Common myeloid progenitor, CD34-positive (primary cell): ENCODE measurements at regions not wholly inside any gene's neighbourhood (a gene's known extent, or its start where the extent isn't known, plus 50 kb on each side); places are given as distances from the start of the nearest gene placed in this dataset.

Source experiments
- CTCF ChIA-PET: fragments of 350-600 bp; sonication (Branson Sonifier 250); formaldehyde crosslinking; loops from one replicate; lab custom pipeline; 2021; ENCODE audit warnings: antibody characterized with exemption; lab: Charles Lee
- POLR2A ChIA-PET: fragments of 350-600 bp; sonication (Branson Sonifier 250); formaldehyde crosslinking; loops from one replicate; lab custom pipeline; 2021; ENCODE audit warnings: antibody characterized with exemption; lab: Charles Lee
- DNase-seq, 3 donors: peaks; one replicate each; pipeline versions ENCODE4 v3.0.0 to v3.0.0-alpha.2; 2013
- H3K27ac ChIP-seq, 2 experiments: 1 replicate in 1 of 2; 2 replicates in 1 of 2; pipeline ENCODE4 v1.7.0; 2013; ENCODE audit warnings: inconsistent platforms in 2 of 2, low read length in 2 of 2, mild to moderate bottlenecking in 2 of 2, low read depth in 1 of 2, moderate library complexity in 1 of 2; ENCODE audit not compliant: severe bottlenecking in 2 of 2, insufficient read depth in 1 of 2, poor library complexity in 1 of 2
- H3K27me3 ChIP-seq, 5 experiments: replicated peaks in 2 of 5; 1 replicate in 3 of 5; 2 replicates in 2 of 5; pipeline versions ENCODE4 v1.6.1 to v1.7.0; 2013; ENCODE audit warnings: low read length in 4 of 5, mild to moderate bottlenecking in 2 of 5, moderate library complexity in 2 of 5, inconsistent platforms in 1 of 5; ENCODE audit not compliant: insufficient read depth in 5 of 5, control insufficient read depth in 4 of 5
- H3K36me3 ChIP-seq, 4 experiments: 1 replicate in 2 of 4; 2 replicates in 2 of 4; pipeline versions ENCODE4 v1.6.1 to v1.7.0; 2013; ENCODE audit warnings: low read length in 3 of 4, control low read depth in 1 of 4, mild to moderate bottlenecking in 1 of 4; ENCODE audit not compliant: control insufficient read depth in 4 of 4, insufficient read depth in 4 of 4
- H3K4me1 ChIP-seq, 4 experiments: 1 replicate in 3 of 4; 2 replicates in 1 of 4; pipeline versions ENCODE4 v1.6.1 to v1.7.1; 2013; ENCODE audit warnings: low read length in 3 of 4, mild to moderate bottlenecking in 3 of 4, control low read depth in 1 of 4, inconsistent platforms in 1 of 4, moderate library complexity in 1 of 4; ENCODE audit not compliant: control insufficient read depth in 4 of 4, insufficient read depth in 4 of 4; ENCODE audit errors: control extremely low read depth in 1 of 4
- H3K4me3 ChIP-seq, 7 experiments: 1 replicate in 4 of 7; 2 replicates in 3 of 7; pipeline versions ENCODE4 v1.5.1 to v1.7.0; 2013; ENCODE audit warnings: mild to moderate bottlenecking in 7 of 7, low read length in 6 of 7, moderate library complexity in 6 of 7, inconsistent platforms in 2 of 7, low read depth in 2 of 7, control low read depth in 1 of 7; ENCODE audit not compliant: insufficient read depth in 4 of 7, control insufficient read depth in 1 of 7; ENCODE audit errors: extremely low read depth in 1 of 7
- H3K9me3 ChIP-seq, 5 experiments: 1 replicate in 4 of 5; 2 replicates in 1 of 5; pipeline versions ENCODE4 v1.6.1 to v1.7.1; 2013; ENCODE audit warnings: low read length in 4 of 5, mild to moderate bottlenecking in 2 of 5, inconsistent platforms in 1 of 5, low read depth in 1 of 5, moderate library complexity in 1 of 5; ENCODE audit not compliant: control insufficient read depth in 4 of 5, insufficient read depth in 2 of 5; ENCODE audit errors: control extremely low read depth in 1 of 5
- WGBS: methylation state at CpG from one replicate; pipeline ENCODE4 v1.1.5; 2013; ENCODE audit not compliant: insufficient coverage; 5-methylcytosine and 5-hydroxymethylcytosine counted together

DNA sequence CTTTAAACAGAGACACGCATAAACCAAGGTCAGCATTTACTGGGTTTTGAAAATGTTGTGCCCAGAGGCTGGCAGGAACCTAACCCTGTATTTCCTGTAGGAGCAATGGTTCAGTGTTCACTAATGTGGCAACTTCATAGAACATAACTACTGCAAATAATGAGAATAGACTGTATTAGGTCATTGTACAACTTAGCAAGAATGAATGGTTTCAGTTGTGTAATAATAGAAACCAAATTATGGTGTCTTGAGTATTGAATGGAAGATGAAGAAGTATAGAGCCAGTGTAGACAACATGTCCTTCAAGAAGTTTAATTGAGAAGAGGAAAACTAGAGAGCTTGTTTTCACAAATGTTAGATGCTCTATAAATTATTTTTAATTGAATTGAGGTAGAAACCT, 172.5 kb downstream of the BUB3 start:
- Histone ChIP-seq H3K9me3 (peaks cover 0 to 6% (median 0%) of the 10 kb centered on the region in 5 experiments), H3K4me1 (no peaks in the 10 kb centered on the region), H3K27me3 (peaks cover 0 to 3% (median 0%) of the 10 kb centered on the region in 5 experiments), H3K36me3 (no peaks in the 10 kb centered on the region), H3K4me3 (no peak overlapping the region), H3K27ac (no peak overlapping the region)
- WGBS = 100% methylated on average over 1 of the region's 1 CpG
- ChIA-PET CTCF (no interaction called here), POLR2A (no interaction called here)
- DNase-seq = no peak

DNA sequence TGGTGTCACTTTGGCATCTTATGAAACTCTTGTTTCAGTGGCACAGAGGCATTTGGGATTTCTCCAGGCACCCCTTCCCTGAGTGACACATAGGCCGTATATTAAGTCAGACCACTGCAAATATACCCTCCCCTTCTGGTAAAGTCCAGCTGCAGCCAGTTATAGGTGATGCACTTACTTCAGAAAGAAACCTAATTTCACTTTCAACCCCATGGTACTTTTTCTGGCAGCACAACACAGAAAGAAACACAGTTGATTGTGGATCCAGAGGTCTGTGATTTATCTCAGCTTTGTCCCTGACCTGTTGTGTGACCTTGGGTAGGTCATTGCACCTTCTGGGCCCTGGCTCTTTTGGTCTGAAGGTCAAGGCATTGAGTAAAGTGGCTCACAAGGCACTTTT, 173.2 kb downstream of the BUB3 start:
- Histone ChIP-seq H3K27me3 (peaks cover 0 to 3% (median 0%) of the 10 kb centered on the region in 5 experiments), H3K9me3 (peaks cover 0 to 6% (median 0%) of the 10 kb centered on the region in 5 experiments), H3K4me3 (no peak overlapping the region), H3K27ac (no peak overlapping the region), H3K4me1 (no peaks in the 10 kb centered on the region), H3K36me3 (no peaks in the 10 kb centered on the region)
- CTCF ChIA-PET = no interaction called here
- no peak for DNase-seq
- 100% methylated on average over 1 of the region's 1 CpG for WGBS
- POLR2A ChIA-PET = no interaction called here

DNA sequence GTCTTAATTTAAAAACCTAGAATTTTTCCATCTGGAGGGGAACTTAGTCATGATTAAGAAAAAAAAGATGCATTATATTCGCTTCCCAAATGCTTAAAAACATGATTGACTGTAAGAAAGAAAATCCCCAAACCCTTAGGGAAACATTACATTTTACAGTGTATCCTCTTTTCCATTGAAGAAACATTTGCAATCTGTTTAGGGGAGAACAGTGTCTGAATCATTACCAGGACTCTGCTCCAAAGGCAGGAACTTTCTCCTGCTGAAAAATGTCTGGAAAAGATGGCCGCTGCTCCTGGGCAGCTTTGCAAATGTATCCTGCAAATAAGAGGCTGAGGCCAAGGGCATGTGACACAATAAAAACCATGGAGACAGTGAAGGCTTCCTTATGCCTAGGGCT, 173.7 kb downstream of the BUB3 start:
- POLR2A ChIA-PET = no interaction called here
- CTCF ChIA-PET = no interaction called here
- 92% methylated on average over 1 of the region's 2 CpGs for WGBS

DNA sequence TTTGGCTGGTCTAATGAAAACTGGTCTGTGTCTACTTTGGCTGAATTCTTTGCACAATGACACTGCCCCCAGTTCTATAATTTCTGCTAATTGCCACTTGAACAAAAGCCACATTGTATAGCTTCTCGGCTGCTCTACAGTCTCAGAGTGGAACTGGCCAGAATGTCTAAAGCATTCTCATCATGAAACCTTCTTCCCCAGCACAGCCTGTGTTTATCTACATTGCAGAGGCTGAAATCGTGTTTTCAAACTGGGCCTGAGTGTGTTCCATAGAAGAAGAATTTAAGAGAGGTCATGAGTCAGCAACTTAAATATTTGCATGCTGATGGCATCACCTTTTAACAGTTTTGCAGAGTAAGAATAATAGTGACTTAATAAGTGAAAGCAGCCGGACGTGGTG, 177.2 kb downstream of the BUB3 start:
- Histone ChIP-seq H3K4me1 (no peaks in the 10 kb centered on the region), H3K27ac (no peak overlapping the region), H3K27me3 (peaks cover 0 to 3% (median 0%) of the 10 kb centered on the region in 5 experiments), H3K4me3 (no peak overlapping the region), H3K36me3 (no peaks in the 10 kb centered on the region), H3K9me3 (peaks cover 0 to 2% (median 0%) of the 10 kb centered on the region in 5 experiments)
- WGBS = 96% methylated on average over 4 of the region's 4 CpGs
- ChIA-PET POLR2A (no interaction called here), CTCF (no interaction called here)
- DNase-seq = no peak

More for the DNA sequence above, 173.7 kb downstream of the BUB3 start:
- DNase-seq = no peak
- H3K4me3 ChIP-seq = no peak overlapping the region
- no peaks in the 10 kb centered on the region for H3K36me3 ChIP-seq
- H3K9me3 ChIP-seq = peaks cover 0 to 6% (median 0%) of the 10 kb centered on the region in 5 experiments
- no peak overlapping the region for H3K27ac ChIP-seq
- H3K27me3 ChIP-seq = peaks cover 0 to 3% (median 0%) of the 10 kb centered on the region in 5 experiments
- no peaks in the 10 kb centered on the region for H3K4me1 ChIP-seq

DNA sequence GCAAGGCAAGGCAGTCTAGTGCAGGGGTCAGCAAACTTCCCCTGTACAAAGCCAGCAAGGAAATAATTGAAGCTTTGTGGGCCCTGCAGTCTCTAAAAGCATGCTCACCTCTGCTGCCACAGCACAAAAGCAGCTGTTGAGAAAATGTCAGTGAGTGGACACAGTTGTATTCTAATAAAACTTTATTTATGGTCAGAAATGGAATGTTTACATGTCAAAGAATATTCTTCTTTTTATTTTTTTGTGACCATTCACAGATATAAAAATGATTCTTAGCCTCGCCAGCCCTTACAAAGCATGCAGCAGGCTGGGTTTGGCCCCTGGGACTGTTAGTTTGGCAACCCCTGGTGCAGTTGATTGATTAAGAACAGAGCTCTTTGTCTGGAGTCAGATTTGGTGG, 192.4 kb downstream of the BUB3 start:
- no CpG with 5 or more reads among the region's 1 CpG for WGBS

DNA sequence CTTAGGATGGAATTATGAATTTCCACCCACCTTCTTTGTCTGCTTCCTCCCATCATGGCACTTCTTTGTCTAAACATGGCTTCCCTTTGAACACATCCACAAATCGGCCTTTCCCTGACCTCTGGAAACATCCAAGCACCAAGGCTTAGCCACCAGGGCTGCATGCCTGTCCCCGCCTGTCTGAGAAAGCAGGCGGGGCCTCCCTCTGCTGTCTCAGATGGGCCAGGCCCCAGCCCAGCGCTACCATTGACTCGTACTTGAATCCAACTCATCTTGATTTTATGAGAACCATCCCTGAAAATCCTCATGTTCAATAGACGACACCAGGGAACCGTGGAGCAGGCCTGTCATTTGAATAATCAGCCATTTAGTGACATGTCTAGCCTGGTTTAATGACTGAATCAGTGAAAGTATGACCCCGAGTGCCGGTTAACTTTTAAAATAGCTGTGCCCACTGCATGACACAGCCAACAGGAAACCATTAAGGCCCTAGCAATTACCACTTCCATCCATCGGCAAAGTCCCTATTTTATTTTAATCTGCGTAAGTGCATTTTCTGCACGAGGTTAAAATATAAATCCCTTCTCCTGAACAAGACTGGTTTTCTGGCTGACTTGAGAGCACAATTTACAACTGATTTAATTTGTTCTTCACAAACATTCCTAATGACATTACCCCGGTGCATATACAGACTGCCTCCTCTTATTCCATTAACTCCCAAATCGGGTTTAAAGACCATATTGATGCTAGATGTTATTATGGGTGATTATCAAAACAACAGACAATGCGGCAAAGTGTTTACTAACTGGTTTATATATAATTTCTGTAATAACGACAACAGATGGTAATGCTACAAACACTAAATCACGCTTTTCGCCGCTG, 194.7 kb downstream of the BUB3 start:
- CTCF ChIA-PET = no interaction called here
- Histone ChIP-seq H3K9me3 (peaks cover 0 to 3% (median 0%) of the 10 kb centered on the region in 5 experiments), H3K4me1 (no peaks in the 10 kb centered on the region), H3K4me3 (no peak overlapping the region), H3K27me3 (peaks cover 0 to 4% (median under 1%) of the 10 kb centered on the region in 5 experiments), H3K27ac (no peak overlapping the region), H3K36me3 (no peaks in the 10 kb centered on the region)
- 99% methylated on average over 18 of the region's 19 CpGs for WGBS
- no peak for DNase-seq
- POLR2A ChIA-PET = no interaction called here

More for the DNA sequence above, 192.4 kb downstream of the BUB3 start:
- H3K4me1 ChIP-seq = no peaks in the 10 kb centered on the region
- no peak overlapping the region for H3K27ac ChIP-seq
- no peak overlapping the region for H3K4me3 ChIP-seq
- POLR2A ChIA-PET = no interaction called here
- no peak for DNase-seq
- H3K27me3 ChIP-seq = peaks cover 0 to 4% (median 0%) of the 10 kb centered on the region in 5 experiments
- no peaks in the 10 kb centered on the region for H3K36me3 ChIP-seq
- CTCF ChIA-PET = no interaction called here
- peaks cover 0 to 3% (median 0%) of the 10 kb centered on the region in 5 experiments for H3K9me3 ChIP-seq

DNA sequence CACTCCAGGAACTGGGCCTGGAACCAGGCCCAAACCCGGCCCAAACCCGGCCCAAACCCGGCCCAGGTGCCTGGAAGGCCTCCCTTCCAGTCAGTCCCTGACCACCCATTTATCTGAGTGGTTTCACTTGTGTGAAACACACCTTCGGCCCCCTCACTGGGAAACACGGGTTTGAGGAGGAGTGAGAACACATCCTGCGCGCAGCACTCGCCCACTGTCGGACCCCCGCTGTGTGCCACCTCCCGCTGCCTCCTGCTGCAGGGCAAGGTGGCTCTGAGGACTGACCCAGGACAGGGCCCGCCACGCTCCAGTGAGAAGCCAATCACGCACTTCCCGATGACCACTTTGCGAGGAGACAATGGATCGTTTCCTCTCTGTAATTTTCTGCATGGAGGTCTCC, 197.5 kb downstream of the BUB3 start:
- H3K27ac ChIP-seq = no peak overlapping the region
- H3K4me1 ChIP-seq = no peaks in the 10 kb centered on the region
- no peak for DNase-seq
- ChIA-PET POLR2A (no interaction called here), CTCF (no interaction called here)
- peaks cover 0 to 14% (median 2%) of the 10 kb centered on the region in 5 experiments for H3K27me3 ChIP-seq
- WGBS = 98% methylated on average over 17 of the region's 17 CpGs
- H3K9me3 ChIP-seq = no peaks in the 10 kb centered on the region
- H3K36me3 ChIP-seq = no peaks in the 10 kb centered on the region
- no peak overlapping the region for H3K4me3 ChIP-seq
